Endothelial cell of umbilical vein (primary cell): ENCODE measurements at regions not wholly inside any gene's neighbourhood (a gene's known extent, or its start where the extent isn't known, plus 50 kb on each side); places are given as distances from the start of the nearest gene placed in this dataset.

Experiments used
- BruUV-seq: library from RNA; stranded (reverse); fragments of 400-500 nt; replicated peaks from 2 replicates; lab custom pipeline; 2021; lab: Mats Ljungman, UMichigan
- CTCF ChIA-PET: fragments of 300-600, 350-600 bp; sonication (Branson Sonifier 250); formaldehyde crosslinking; loops from one replicate; lab custom pipeline; 2021; ENCODE audit warnings: antibody characterized with exemption, inconsistent platforms; lab: Charles Lee
- POLR2A ChIA-PET: fragments of 300-600, 350-600 bp; sonication (Branson Sonifier 250); formaldehyde crosslinking; loops from one replicate; lab custom pipeline; 2021; ENCODE audit warnings: antibody characterized with exemption, inconsistent platforms; lab: Charles Lee
- DNase-seq: peaks from one replicate; pipeline ENCODE4 v3.0.0-alpha.2; 2011; ENCODE audit warnings: low read depth, low spot score
- FAIRE-seq: peaks from 2 replicates; lab custom pipeline; 2011; peaks lifted over from hg19 to GRCh38; lab: Jason Lieb, UNC
- H2AFZ ChIP-seq: 2 replicates; pipeline ENCODE4 v1.6.0; 2012; ENCODE audit warnings: low read depth, low read length, control low read depth, inconsistent platforms
- H3K27ac ChIP-seq: 2 replicates; pipeline ENCODE4 v1.5.1; 2011; ENCODE audit warnings: low read depth, mild to moderate bottlenecking, control low read depth, low read length, moderate library complexity; ENCODE audit not compliant: insufficient read depth
- H3K27me3 ChIP-seq, 2 experiments: 2 replicates each; pipeline versions ENCODE4 v1.6.0 to v1.6.1; 2011; ENCODE audit warnings: low read length in 2 of 2, mixed read lengths in 1 of 2; ENCODE audit not compliant: control insufficient read depth in 2 of 2, insufficient read depth in 2 of 2
- H3K36me3 ChIP-seq, 2 experiments: 2 replicates in 1 of 2; 3 replicates in 1 of 2; pipeline ENCODE4 v1.5.1; 2011; ENCODE audit warnings: low read length in 2 of 2, mild to moderate bottlenecking in 1 of 2, moderate library complexity in 1 of 2; ENCODE audit not compliant: control insufficient read depth in 2 of 2, insufficient read depth in 2 of 2; ENCODE audit errors: extremely low read depth in 1 of 2
- H3K4me1 ChIP-seq: 3 replicates; pipeline ENCODE4 v1.5.1; 2011; ENCODE audit warnings: mild to moderate bottlenecking, low read length; ENCODE audit not compliant: control insufficient read depth, insufficient read depth; ENCODE audit errors: extremely low read depth
- H3K4me2 ChIP-seq: 2 replicates; pipeline ENCODE4 v1.6.1; 2011; ENCODE audit warnings: low read length, control low read depth, mixed read lengths; ENCODE audit not compliant: insufficient read depth
- H3K4me3 ChIP-seq, 3 experiments: fragments of 200-600 bp in 1 of 3; sonication (generic), shearing (Covaris generic) in 1 of 3; replicated peaks in 1 of 3; 2 replicates each; pipeline ENCODE4 v1.5.1; 2011 to 2016; ENCODE audit warnings: control low read depth in 3 of 3, low read length in 3 of 3, mild to moderate bottlenecking in 2 of 3, inconsistent platforms in 1 of 3, low read depth in 1 of 3, moderate library complexity in 1 of 3; ENCODE audit not compliant: insufficient read depth in 1 of 3
- H3K79me2 ChIP-seq: 2 replicates; pipeline ENCODE4 v1.6.0; 2012; ENCODE audit warnings: low read length, inconsistent platforms; ENCODE audit not compliant: control insufficient read depth, insufficient read depth
- H3K9ac ChIP-seq: replicated peaks from 2 replicates; pipeline ENCODE3; 2011; ENCODE audit warnings: low read length, control low read depth; ENCODE audit not compliant: insufficient read depth; ENCODE audit errors: extremely low read depth
- H3K9me1 ChIP-seq: replicated peaks from 3 replicates; pipeline ENCODE4 v1.6.0; 2011; ENCODE audit warnings: mild to moderate bottlenecking, low read length; ENCODE audit not compliant: control insufficient read depth, insufficient read depth; ENCODE audit errors: extremely low read depth
- H3K9me3 ChIP-seq: replicated peaks from 2 replicates; pipeline ENCODE4 v1.5.1; 2012; ENCODE audit warnings: low read length, inconsistent platforms; ENCODE audit not compliant: control insufficient read depth, insufficient read depth
- H4K20me1 ChIP-seq: replicated peaks from 2 replicates; pipeline ENCODE3; 2011; ENCODE audit warnings: mild to moderate bottlenecking, low read length; ENCODE audit not compliant: control insufficient read depth, insufficient read depth; ENCODE audit errors: extremely low read depth
- FOS ChIP-seq: IDR thresholded peaks from 2 replicates; pipeline ENCODE4 v1.6.1; 2011; ENCODE audit warnings: mild to moderate bottlenecking, low read length, moderate library complexity, borderline replicate concordance; ENCODE audit not compliant: insufficient read depth
- GATA2 ChIP-seq: IDR thresholded peaks from 2 replicates; pipeline ENCODE4 v1.7.0; 2011; ENCODE audit warnings: low read depth, mild to moderate bottlenecking, moderate library complexity, mixed read lengths, low read length; ENCODE audit not compliant: insufficient read length, insufficient read depth
- JUN ChIP-seq: IDR thresholded peaks from 2 replicates; pipeline ENCODE4 v1.6.1; 2011; ENCODE audit warnings: borderline replicate concordance, low read depth; ENCODE audit not compliant: insufficient read length, insufficient read depth
- MAX ChIP-seq: IDR thresholded peaks from 2 replicates; pipeline ENCODE4 v1.6.1; 2011; ENCODE audit not compliant: insufficient read depth, insufficient read length
- MYC ChIP-seq: IDR thresholded peaks from one replicate; pipeline ENCODE4 v1.6.1; 2011; ENCODE audit warnings: mild to moderate bottlenecking, low read depth, low read length
- POLR2A ChIP-seq: IDR thresholded peaks from 2 replicates; pipeline ENCODE4 v1.6.1; 2012; ENCODE audit warnings: low read depth, mild to moderate bottlenecking, control low read depth, low read length
- POLR2AphosphoS5 ChIP-seq: IDR thresholded peaks from 2 replicates; pipeline ENCODE4 v1.6.1; 2012; ENCODE audit warnings: low read depth, mild to moderate bottlenecking, control low read depth, low read length, moderate library complexity; ENCODE audit not compliant: insufficient read depth
- dilution Hi-C: fragments of 300-500 bp; cut with MboI; formaldehyde crosslinking; loops from one replicate; pipeline ENCODE4 v1.15.0; 2019; ENCODE audit warnings: low sequenced_read_pairs; ENCODE audit not compliant: extremely low pct_ligation_motif_present
- intact Hi-C: fragments of 100-400 bp; cut with micrococcal nuclease; formaldehyde crosslinking; loops from one replicate; pipeline ENCODE4 v1.10.0; 2022

- H2AFZ ChIP-seq: no peak overlapping the region
- dilution Hi-C loops (no loop called here), intact Hi-C loops (no loop called here)
- H3K9me1 ChIP-seq: no peaks in the 10 kb centered on the region
- no peak overlapping the region for H3K4me2 ChIP-seq
- no peaks in the 10 kb centered on the region for H3K4me1 ChIP-seq
- no peaks in the 10 kb centered on the region for H3K27me3 ChIP-seq
- TF ChIP-seq MYC: no peak
- no peaks in the 10 kb centered on the region for H3K9me3 ChIP-seq
- ChIA-PET CTCF (no interaction called here), POLR2A (no interaction called here)
- no peak for FAIRE-seq
- DNase-seq: no peak
- no peaks in the 10 kb centered on the region for H3K36me3 ChIP-seq
- no peak overlapping the region for H3K4me3 ChIP-seq
- H3K27ac ChIP-seq: no peak overlapping the region
- H4K20me1 ChIP-seq: no peaks in the 10 kb centered on the region
- H3K79me2 ChIP-seq: no peaks in the 10 kb centered on the region
- no TSS peak for BruUV-seq
- no peak overlapping the region for H3K9ac ChIP-seq
Observed at GRCh38 chr9:82923092-82923911, 139.6 kb downstream of the RASEF start.

- no peaks in the 10 kb centered on the region for H4K20me1 ChIP-seq
- H3K36me3 ChIP-seq: no peaks in the 10 kb centered on the region
- no peaks in the 10 kb centered on the region for H3K4me1 ChIP-seq
- dilution Hi-C loops: no loop called here
- H3K27me3 ChIP-seq: no peaks in the 10 kb centered on the region
- intact Hi-C loops: no loop called here
- no peak overlapping the region for H3K4me2 ChIP-seq
- no peaks in the 10 kb centered on the region for H3K79me2 ChIP-seq
- TF ChIP-seq JUN (no peak), POLR2AphosphoS5 (no peak), GATA2 (no peak), POLR2A (no peak), FOS (no peak), MAX (no peak)
- no peak overlapping the region for H3K4me3 ChIP-seq
- BruUV-seq: no TSS peak
- DNase-seq (no peak), FAIRE-seq (no peak)
- ChIA-PET POLR2A (no interaction called here), CTCF (no interaction called here)
- no peak overlapping the region for H3K27ac ChIP-seq
- H3K9me1 ChIP-seq: no peaks in the 10 kb centered on the region
- no peak overlapping the region for H2AFZ ChIP-seq
- H3K9me3 ChIP-seq: no peaks in the 10 kb centered on the region
- H3K9ac ChIP-seq: no peak overlapping the region
Observed at GRCh38 chr9:82923912-82924605, 138.9 kb downstream of the RASEF start.
